GM18951 (cell line): ENCODE measurements at regions not wholly inside any gene's neighbourhood (a gene's known extent, or its start where the extent isn't known, plus 50 kb on each side); places are given as distances from the start of the nearest gene placed in this dataset.
"Not testable (repeated sequence)": the region's sequence is repeated elsewhere in the genome, so short reads cannot be mapped to it uniquely, and the experiment has no call there.

Experiments used
- POLR2A ChIP-seq: IDR thresholded peaks from 4 replicates; pipeline ENCODE4 v1.6.1; 2011; ENCODE audit warnings: mild to moderate bottlenecking; ENCODE audit not compliant: insufficient read length, insufficient read depth; ENCODE audit errors: extremely low read depth
- in situ Hi-C: fragments of 300-500 bp; cut with MboI; formaldehyde crosslinking; loops from one replicate; pipeline ENCODE4 v1.12.0; 2022; ENCODE audit warnings: low sequenced_read_pairs, mixed read lengths, inconsistent platforms; ENCODE audit not compliant: unreplicated experiment

- in situ Hi-C loops, result no loop called here
- no peak for TF ChIP-seq POLR2A
Observed at GRCh38 chr1:222223010-222223409, 324.9 kb downstream of the HHIPL2 start.

GRCh38 chr1:222216255-222216754 lies 331.6 kb downstream of the HHIPL2 start:
- in situ Hi-C loops, result no loop called here
- no peak for TF ChIP-seq POLR2A

- in situ Hi-C loops, result no loop called here
- no peak for TF ChIP-seq POLR2A
Observed at GRCh38 chr1:222210776-222211175, 337.1 kb downstream of the HHIPL2 start.

GRCh38 chr1:222204475-222204874 lies 343.4 kb downstream of the HHIPL2 start:
- no peak for TF ChIP-seq POLR2A
- in situ Hi-C loops, result no loop called here

- no peak for TF ChIP-seq POLR2A
- in situ Hi-C loops, result no loop called here
Observed at GRCh38 chr1:222202831-222203230, 345.1 kb downstream of the HHIPL2 start.

- in situ Hi-C loops, result no loop called here
Observed at GRCh38 chr1:222196736-222197135, 351.2 kb downstream of the HHIPL2 start.

GRCh38 chr1:222196288-222196687 lies 351.6 kb downstream of the HHIPL2 start:
- no peak for TF ChIP-seq POLR2A

More at GRCh38 chr1:222196736-222197135, 351.2 kb downstream of the HHIPL2 start:
- no peak for TF ChIP-seq POLR2A

GRCh38 chr1:222195857-222196256 lies 352.0 kb downstream of the HHIPL2 start:
- TF ChIP-seq POLR2A, result no peak
- in situ Hi-C loops, result no loop called here

More at GRCh38 chr1:222196288-222196687, 351.6 kb downstream of the HHIPL2 start:
- in situ Hi-C loops, result no loop called here

GRCh38 chr1:222189218-222189617 lies 358.7 kb downstream of the HHIPL2 start:
- in situ Hi-C loops, result no loop called here
- TF ChIP-seq POLR2A, result no peak

GRCh38 chr1:222187566-222188332 lies 360.2 kb downstream of the HHIPL2 start:
- no peak for TF ChIP-seq POLR2A

GRCh38 chr1:222182641-222183040 lies 365.3 kb downstream of the HHIPL2 start:
- no peak for TF ChIP-seq POLR2A
- in situ Hi-C loops, result no loop called here

More at GRCh38 chr1:222187566-222188332, 360.2 kb downstream of the HHIPL2 start:
- in situ Hi-C loops, result no loop called here

GRCh38 chr1:222181191-222181590 lies 366.7 kb downstream of the HHIPL2 start:
- no peak for TF ChIP-seq POLR2A
- in situ Hi-C loops, result no loop called here

GRCh38 chr1:222177496-222177895 lies 370.4 kb downstream of the HHIPL2 start:
- in situ Hi-C loops, result not testable (repeated sequence)

- in situ Hi-C loops, result no loop called here
- TF ChIP-seq POLR2A, result no peak
Observed at GRCh38 chr1:222171005-222171404, 376.9 kb downstream of the HHIPL2 start.

- TF ChIP-seq POLR2A, result no peak
- in situ Hi-C loops, result no loop called here
Observed at GRCh38 chr1:222168621-222169020, 379.3 kb downstream of the HHIPL2 start.

- in situ Hi-C loops, result no loop called here
- no peak for TF ChIP-seq POLR2A
Observed at GRCh38 chr1:222167896-222168295, 380.0 kb downstream of the HHIPL2 start.
